ENCODE measurements at regions not wholly inside any gene's neighbourhood (a gene's known extent, or its start where the extent isn't known, plus 50 kb on each side); places are given as distances from the start of the nearest gene placed in this dataset.

GRCh38 chr4:148813289-148813688 is 371.1 kb upstream of the NR3C2 start:
- DNase-seq (ENCODE audit: low spot score), result no peak

DNA sequence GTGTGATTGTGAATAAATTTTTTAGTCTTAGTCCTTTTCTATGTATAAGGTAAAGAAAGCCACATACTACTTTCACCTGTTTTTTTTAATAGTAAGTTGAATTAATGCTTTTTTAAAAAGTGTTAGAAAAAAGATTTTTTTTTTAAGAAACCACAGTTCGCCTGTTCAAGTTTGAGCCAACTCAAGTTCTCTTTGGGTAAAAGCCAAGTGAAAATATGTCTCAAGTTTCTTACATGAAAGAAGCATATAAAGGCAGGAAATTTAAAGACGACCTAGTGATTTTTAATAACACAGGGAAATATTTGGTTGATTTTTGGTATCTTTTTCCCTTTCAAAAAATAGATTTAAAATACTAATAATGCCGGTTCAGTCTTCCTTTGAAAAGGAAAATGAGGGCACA is 369.9 kb upstream of the NR3C2 start:
- no peak for DNase-seq (ENCODE audit: low spot score)

GRCh38 chr4:148810461-148810860 is 368.2 kb upstream of the NR3C2 start:
- DNase-seq (ENCODE audit: low spot score), result no peak

- no peak for DNase-seq (ENCODE audit: low spot score)
Observed at GRCh38 chr4:148808416-148808815, 366.2 kb upstream of the NR3C2 start.

DNA sequence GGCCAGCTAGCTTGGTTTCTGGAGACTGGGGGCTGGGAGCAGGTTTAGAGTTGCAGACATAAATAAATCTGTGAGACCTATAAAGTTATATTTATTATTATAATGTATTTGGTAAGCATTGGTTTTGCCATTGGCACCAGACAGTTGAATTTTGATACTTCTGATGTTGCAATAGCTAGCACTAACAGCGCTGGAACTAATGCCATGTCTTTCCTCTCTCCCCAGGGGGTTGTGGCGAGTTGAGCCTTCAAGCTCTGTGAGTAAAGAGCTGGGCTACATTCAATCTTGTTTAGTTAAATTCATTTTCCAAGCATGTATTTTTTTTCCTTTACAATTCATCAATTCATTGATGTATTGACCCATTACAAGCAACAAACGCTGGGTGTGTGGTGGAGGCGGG is 358.7 kb upstream of the NR3C2 start:
- no peak for DNase-seq (ENCODE audit: low spot score)

DNA sequence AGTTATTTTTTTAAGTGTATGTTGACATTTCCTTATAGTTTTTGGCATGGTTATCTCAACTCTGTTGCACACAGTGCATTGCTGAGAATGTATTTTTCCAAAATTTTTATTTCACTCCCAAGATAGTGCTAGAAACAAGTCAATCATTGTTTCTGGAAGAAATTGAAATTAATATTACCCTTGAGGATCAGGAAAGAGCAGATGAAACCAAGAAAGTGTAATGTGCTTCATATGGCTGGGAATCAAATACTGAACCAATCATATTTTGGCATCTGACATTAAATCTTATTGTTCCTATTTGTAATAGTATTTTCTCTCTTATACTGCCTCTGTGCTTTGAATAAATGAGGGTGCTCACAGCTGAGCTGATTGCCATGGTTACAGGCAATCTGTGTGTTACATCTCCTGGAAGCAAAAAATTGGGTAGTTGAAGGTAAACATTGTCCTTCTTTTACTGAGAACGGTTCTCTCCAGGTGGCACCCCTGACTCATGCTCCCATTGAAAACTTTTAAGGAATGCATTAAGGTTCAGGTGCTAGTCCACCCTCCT is 358.2 kb upstream of the NR3C2 start:
- no peak for DNase-seq (ENCODE audit: low spot score)

DNA sequence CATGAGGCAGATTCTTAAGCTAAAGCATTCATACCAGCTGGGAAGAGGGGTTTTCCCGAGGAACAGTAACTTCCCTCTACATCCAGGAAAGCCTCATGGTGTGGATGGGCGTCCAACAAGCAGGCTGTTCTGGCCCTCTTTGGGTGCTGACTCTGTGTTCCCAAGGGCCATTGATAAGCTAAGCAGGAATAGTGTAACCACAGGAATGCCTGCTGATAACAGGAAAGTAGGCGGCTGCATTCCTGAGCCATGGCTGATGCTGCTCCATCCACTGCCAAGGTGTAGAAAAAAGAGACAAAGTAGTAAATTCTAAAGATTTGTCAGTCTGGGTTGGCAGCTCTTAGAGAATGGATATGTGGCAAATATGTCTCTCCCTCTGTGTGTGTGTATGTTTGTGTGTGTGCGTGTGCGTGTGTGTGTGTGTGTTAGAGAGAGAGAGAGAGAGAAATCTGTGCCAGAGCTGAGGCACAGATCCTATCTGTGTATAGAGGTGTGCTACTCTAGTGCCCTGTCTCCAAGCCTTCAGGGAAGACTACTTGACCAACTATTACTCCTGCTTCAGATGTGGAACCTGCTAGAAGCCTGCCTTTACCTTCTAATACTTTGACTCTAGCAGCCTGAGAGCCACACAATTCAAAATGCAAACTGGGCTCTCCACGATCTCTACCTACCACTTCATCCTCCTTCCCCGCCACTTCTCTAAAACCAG is 353.1 kb upstream of the NR3C2 start:
- DNase-seq (ENCODE audit: low spot score), result peak; percentile 16

- DNase-seq (ENCODE audit: low spot score), result no peak
Observed at GRCh38 chr4:148793221-148793620, 351.0 kb upstream of the NR3C2 start.

- DNase-seq (ENCODE audit: low spot score), result no peak
Observed at GRCh38 chr4:148790691-148791090, 348.5 kb upstream of the NR3C2 start.

GRCh38 chr4:148790246-148790645 is 348.0 kb upstream of the NR3C2 start:
- DNase-seq (ENCODE audit: low spot score), result no peak

DNA sequence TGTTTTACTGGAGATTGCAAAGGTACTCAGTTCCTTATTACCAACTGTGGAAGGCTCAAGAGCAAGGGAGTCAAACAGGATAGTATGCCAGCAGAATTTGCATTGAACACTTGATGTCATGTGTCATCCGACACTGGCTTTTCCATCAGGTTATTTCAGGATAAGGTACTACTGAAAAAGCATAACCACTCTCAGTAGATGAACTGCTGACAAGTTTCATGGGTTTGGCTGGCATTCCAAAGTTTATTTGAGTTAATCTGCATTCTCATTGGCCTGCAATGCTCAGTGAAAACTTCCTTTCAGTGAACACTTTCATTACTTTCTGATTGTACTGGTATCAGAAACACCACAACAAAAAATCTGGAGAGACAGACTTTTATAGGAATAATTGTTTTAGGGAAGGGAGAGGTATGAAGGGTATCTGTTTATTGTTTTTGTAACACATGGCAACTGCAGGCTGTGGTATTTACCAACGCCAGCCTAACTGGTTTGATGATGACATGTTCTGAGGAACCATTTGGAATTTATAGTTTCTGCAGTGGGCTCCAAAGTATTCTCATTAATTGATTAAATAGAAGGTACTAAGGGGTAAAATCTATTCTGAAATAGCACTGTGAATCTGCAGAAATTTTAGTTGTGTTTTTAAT is 345.7 kb upstream of the NR3C2 start:
- DNase-seq (ENCODE audit: low spot score), result no peak

- no peak for DNase-seq (ENCODE audit: low spot score)
Observed at GRCh38 chr4:148787285-148787684, 345.1 kb upstream of the NR3C2 start.

DNA sequence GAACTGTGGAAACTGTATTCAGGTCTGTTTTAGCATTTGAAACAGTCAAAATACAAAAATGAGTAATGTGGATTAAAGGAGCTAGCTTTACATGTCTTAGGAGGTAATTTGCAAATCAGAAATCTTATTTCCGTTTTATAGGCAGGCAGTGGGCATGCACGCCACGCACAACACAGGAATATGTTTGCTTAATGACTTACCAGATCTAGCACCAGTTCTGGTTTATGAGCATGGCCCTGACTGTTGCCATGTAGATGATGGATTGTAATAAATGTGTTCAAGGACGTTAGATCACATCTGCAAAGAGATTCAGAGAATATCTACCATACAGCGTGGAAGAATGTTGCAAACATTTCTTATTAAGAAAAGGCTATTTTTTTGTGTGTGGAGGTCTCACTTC is 344.5 kb upstream of the NR3C2 start:
- DNase-seq (ENCODE audit: low spot score), result no peak

- no peak for DNase-seq (ENCODE audit: low spot score)
Observed at GRCh38 chr4:148782284-148782683, 340.1 kb upstream of the NR3C2 start.

- DNase-seq (ENCODE audit: low spot score), result no peak
Observed at GRCh38 chr4:148780426-148781005, 338.3 kb upstream of the NR3C2 start.

DNA sequence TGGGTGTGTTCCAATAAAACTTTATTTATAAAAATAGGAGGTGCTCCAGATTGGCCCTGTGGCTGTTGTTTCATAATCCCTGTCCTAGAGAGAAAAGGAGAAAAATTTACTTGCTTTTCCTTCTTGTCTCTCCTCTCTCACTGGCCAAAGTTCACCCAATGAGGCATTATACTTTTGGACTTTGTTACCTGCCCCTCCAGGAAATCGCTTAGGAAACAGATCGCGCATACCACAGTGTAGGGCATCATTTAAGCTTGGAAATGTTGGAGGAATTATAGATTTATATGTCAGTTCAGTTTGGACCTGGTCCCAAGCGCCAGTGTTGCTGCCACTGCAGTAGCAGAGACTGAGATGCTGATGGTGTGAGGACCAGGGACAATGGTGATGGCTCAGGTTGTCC is 337.6 kb upstream of the NR3C2 start:
- DNase-seq (ENCODE audit: low spot score), result peak; percentile 59

DNA sequence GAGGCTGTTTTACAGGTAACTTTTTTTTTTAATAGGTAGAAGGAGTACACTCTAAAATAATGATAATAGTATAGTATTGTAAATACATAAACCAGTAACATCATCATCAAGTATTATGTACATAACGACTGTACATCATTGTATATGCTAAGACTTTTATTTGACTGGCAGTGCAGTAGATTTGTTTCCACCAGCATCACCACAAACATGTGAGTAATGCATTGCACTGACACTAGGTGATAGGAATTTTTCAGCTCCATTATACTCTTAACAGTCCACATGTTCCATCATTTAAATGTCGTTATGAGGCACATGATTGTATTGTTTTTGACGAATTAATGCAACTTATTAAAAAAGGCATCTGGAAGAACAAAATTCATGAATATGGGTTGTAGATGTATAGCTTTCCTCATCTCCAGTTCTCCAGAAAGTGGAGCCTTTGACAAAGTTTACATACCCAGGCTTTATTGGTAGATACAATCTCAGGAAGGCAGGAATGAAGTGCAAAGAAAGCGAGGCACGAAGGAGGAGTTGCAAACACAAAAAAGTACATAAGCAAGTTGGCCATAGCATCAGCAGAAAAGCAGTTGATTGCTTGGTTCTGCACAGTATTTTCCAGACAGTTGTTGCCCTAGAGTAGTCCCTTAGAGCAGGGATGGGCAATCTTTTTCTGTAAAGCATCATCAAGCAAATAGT is 336.9 kb upstream of the NR3C2 start:
- DNase-seq (ENCODE audit: low spot score), result no peak

- no peak for DNase-seq (ENCODE audit: low spot score)
Observed at GRCh38 chr4:148776941-148777340, 334.7 kb upstream of the NR3C2 start.

GRCh38 chr4:148774134-148774533 is 331.9 kb upstream of the NR3C2 start:
- no peak for DNase-seq (ENCODE audit: low spot score)

DNA sequence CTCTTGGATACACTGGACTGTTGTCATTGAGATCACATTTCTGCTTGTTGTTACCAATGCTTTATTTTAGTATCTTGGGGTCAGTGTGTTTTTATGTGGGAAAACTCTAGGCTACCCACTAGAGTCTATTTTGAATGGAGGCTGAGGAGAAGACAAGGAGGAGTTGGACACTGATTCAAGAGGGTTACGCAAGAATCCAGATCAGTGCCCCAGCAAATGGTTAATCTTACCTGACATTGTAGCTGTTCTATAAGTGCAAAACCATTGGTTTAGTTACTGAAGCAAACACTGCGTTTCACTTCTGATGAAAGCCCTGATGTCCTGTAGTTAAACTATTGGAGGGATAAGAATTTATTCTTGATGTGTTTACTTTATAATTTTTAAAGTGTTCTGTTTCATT is 331.1 kb upstream of the NR3C2 start:
- DNase-seq (ENCODE audit: low spot score), result no peak

GRCh38 chr4:148770848-148771247 is 328.6 kb upstream of the NR3C2 start:
- DNase-seq (ENCODE audit: low spot score), result no peak

- no peak for DNase-seq (ENCODE audit: low spot score)
Observed at GRCh38 chr4:148770377-148770776, 328.2 kb upstream of the NR3C2 start.

DNA sequence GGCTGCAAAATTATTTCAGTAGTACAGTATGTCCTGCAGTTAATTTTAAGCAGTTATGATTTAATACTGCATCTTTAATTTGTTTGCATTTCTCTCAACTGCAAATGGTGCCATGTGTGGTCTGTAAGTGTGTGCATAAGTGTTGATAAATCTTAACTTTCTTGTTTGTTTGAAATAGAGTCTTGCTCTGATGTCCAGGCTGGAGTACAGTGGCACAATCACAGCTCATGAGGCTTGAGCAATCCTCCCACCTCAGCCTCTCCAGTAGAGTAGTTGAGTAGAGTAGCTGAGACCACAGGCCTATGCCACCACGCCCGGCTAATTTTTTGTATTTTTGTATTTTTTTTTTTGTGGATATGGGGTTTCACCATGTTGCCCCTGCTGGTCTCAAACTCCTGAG is 322.5 kb upstream of the NR3C2 start:
- no peak for DNase-seq (ENCODE audit: low spot score)

All from mucosa of gallbladder (tissue), 1 donor.